ENCODE measurements at regions not wholly inside any gene's neighbourhood (a gene's known extent, or its start where the extent isn't known, plus 50 kb on each side); places are given as distances from the start of the nearest gene placed in this dataset.

DNA sequence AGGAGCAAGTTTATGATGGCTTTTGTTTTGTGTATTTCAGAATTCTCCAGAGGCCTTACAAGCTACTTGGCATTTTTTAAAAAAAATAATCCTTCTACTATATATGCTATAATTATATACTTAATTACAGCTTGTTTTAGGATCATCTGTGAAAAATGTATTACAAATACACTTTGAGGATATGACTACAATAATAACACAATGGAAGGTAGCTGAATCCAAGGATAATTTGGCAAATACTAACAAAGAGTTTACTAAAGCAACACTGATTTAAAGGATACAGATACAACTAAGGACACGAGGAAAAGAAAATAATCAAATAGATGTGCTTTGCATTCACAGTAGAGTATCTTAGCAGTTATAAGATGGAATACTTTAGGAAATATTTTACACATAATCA, 381.9 kb upstream of the CITED2 start:
- intact Hi-C loops (cut with micrococcal nuclease; ENCODE audit: unreplicated experiment): no loop called here
- POLR2A ChIA-PET (ENCODE audit: low non-redundant PET): no interaction called here
- Histone ChIP-seq H3K9me3 (ENCODE audit: low read depth, low read length, poor library complexity, severe bottlenecking) (no peaks in the 10 kb centered on the region), H3K36me3 (ENCODE audit: insufficient read depth, low read length, poor library complexity, severe bottlenecking) (no peaks in the 10 kb centered on the region), H3K27me3 (replicated peaks; ENCODE audit: insufficient read depth, low read depth, low read length, poor library complexity) (no peaks in the 10 kb centered on the region), H3K4me1 (ENCODE audit: insufficient read depth, low read length, poor library complexity, severe bottlenecking) (peaks cover 8% of the 10 kb centered on the region), H3K4me3 (ENCODE audit: low read depth, low read length, poor library complexity, severe bottlenecking) (no peak overlapping the region), H3K27ac (ENCODE audit: low read depth, low read length, poor library complexity, severe bottlenecking) (no peak overlapping the region)
- CTCF ChIA-PET: no interaction called here
- no peak for DNase-seq (ENCODE audit: low spot score)
- no TSS peak for BruUV-seq (replicated peaks)
- TF ChIP-seq, protein P1, sequence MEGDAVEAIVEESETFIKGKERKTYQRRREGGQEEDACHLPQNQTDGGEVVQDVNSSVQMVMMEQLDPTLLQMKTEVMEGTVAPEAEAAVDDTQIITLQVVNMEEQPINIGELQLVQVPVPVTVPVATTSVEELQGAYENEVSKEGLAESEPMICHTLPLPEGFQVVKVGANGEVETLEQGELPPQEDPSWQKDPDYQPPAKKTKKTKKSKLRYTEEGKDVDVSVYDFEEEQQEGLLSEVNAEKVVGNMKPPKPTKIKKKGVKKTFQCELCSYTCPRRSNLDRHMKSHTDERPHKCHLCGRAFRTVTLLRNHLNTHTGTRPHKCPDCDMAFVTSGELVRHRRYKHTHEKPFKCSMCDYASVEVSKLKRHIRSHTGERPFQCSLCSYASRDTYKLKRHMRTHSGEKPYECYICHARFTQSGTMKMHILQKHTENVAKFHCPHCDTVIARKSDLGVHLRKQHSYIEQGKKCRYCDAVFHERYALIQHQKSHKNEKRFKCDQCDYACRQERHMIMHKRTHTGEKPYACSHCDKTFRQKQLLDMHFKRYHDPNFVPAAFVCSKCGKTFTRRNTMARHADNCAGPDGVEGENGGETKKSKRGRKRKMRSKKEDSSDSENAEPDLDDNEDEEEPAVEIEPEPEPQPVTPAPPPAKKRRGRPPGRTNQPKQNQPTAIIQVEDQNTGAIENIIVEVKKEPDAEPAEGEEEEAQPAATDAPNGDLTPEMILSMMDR (conservative IDR thresholded peaks at IDR 0.05; ENCODE audit: low read depth, low read length): no peak
- TF ChIP-seq EZH2 (IDR thresholded peaks at IDR 0.05; ENCODE audit: borderline replicate concordance, low read depth, low read length, poor library complexity, severe bottlenecking): no peak

DNA sequence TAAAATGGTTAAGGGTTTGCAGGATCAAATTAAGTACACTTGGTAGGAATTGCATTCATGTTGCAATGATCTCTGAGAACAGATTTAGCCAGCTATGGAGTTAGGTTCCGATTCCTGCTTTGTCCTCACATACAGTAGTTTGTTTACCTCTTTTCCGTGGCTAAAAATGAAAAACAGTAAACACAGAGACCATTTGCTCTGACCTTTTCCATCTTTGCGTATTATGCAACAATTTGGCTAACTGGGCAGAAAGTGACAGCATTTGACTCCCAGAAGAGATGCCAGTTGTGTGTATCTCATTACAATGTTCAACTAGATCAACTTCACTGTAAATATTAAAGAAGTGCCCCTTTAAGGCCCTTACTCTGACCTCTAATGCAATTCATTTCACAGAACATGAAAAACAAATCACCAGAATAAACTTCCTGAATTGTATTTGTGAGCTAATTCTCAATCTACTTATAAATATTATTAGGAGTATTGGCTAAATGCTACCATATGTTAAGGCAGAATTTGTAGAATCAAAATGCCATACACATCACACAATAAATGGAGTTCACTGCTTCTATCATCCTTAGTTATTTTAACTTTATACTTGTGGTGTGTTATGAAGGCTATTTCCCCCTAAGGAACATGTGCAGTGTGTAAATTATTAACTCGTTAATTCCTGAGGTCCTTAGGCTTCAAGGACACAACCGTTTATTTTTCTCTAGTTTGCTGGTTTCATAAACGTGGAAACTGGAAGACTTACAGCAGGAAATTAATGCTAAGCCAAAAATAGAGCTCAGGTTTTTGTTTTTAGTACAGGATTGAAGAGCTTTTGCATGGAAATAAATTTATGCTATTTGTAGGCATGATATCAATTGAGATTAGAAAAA, 380.7 kb upstream of the CITED2 start:
- TF ChIP-seq, protein P1 (conservative IDR thresholded peaks at IDR 0.05; ENCODE audit: low read depth, low read length): no peak
- TF ChIP-seq EZH2 (IDR thresholded peaks at IDR 0.05; ENCODE audit: borderline replicate concordance, low read depth, low read length, poor library complexity, severe bottlenecking): no peak

DNA sequence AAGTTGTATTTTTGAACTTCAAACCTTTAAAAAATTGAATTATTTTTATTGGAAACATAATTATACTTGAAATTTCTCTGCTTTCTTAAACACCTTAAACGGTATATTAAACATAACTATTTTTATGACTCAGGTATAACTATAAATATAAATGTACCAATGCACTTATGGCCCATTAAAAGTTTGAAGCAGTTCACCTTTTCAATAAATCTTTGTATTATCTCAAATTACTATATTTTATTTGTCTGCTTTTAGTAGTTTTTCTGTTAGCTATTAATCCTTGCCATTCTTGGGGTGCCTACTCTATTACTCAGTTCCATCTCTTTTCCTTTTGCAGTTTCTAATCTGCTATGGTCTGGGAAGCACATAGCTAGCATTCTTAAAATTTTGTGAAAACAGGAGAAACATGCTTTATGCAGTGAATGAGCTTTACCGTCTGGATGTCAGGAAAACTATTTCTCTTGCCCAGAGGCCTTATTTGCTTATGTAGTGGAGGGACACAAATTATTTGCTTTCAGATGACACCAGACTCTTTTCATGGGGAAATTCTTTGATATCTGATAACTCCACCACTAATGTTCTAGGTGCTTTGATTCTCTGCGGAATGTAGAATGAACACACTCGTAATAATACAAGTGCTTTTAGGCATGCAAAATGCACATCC, 378.9 kb upstream of the CITED2 start:
- no peaks in the 10 kb centered on the region for H3K36me3 ChIP-seq (ENCODE audit: insufficient read depth, low read length, poor library complexity, severe bottlenecking)
- H3K9me3 ChIP-seq (ENCODE audit: low read depth, low read length, poor library complexity, severe bottlenecking): no peaks in the 10 kb centered on the region
- peaks cover 8% of the 10 kb centered on the region for H3K4me1 ChIP-seq (ENCODE audit: insufficient read depth, low read length, poor library complexity, severe bottlenecking)
- no peaks in the 10 kb centered on the region for H3K27me3 ChIP-seq (replicated peaks; ENCODE audit: insufficient read depth, low read depth, low read length, poor library complexity)
- no TSS peak for BruUV-seq (replicated peaks)
- intact Hi-C loops (cut with micrococcal nuclease; ENCODE audit: unreplicated experiment): no loop called here
- CTCF ChIA-PET: no interaction called here
- no peak overlapping the region for H3K4me3 ChIP-seq (ENCODE audit: low read depth, low read length, poor library complexity, severe bottlenecking)
- TF ChIP-seq, protein P1 (conservative IDR thresholded peaks at IDR 0.05; ENCODE audit: low read depth, low read length): no peak
- no peak overlapping the region for H3K27ac ChIP-seq (ENCODE audit: low read depth, low read length, poor library complexity, severe bottlenecking)
- POLR2A ChIA-PET (ENCODE audit: low non-redundant PET): no interaction called here
- DNase-seq (ENCODE audit: low spot score): no peak

More for the DNA sequence above, 380.7 kb upstream of the CITED2 start:
- H3K4me1 ChIP-seq (ENCODE audit: insufficient read depth, low read length, poor library complexity, severe bottlenecking): peaks cover 8% of the 10 kb centered on the region
- H3K4me3 ChIP-seq (ENCODE audit: low read depth, low read length, poor library complexity, severe bottlenecking): no peak overlapping the region
- H3K36me3 ChIP-seq (ENCODE audit: insufficient read depth, low read length, poor library complexity, severe bottlenecking): no peaks in the 10 kb centered on the region
- no peak overlapping the region for H3K27ac ChIP-seq (ENCODE audit: low read depth, low read length, poor library complexity, severe bottlenecking)
- POLR2A ChIA-PET (ENCODE audit: low non-redundant PET): no interaction called here
- CTCF ChIA-PET: no interaction called here
- BruUV-seq (replicated peaks): no TSS peak
- no peaks in the 10 kb centered on the region for H3K9me3 ChIP-seq (ENCODE audit: low read depth, low read length, poor library complexity, severe bottlenecking)
- no peak for DNase-seq (ENCODE audit: low spot score)
- intact Hi-C loops (cut with micrococcal nuclease; ENCODE audit: unreplicated experiment): no loop called here
- H3K27me3 ChIP-seq (replicated peaks; ENCODE audit: insufficient read depth, low read depth, low read length, poor library complexity): no peaks in the 10 kb centered on the region

Data from A673 (cell line).